ENCODE measurements at regions not wholly inside any gene's neighbourhood (a gene's known extent, or its start where the extent isn't known, plus 50 kb on each side); places are given as distances from the start of the nearest gene placed in this dataset.

- no peak for TF ChIP-seq CTCF (conservative IDR thresholded peaks at IDR 0.05; ENCODE audit: low read depth, low read length)
- TF ChIP-seq EZH2 (IDR thresholded peaks at IDR 0.05; ENCODE audit: borderline replicate concordance, low read depth, low read length, poor library complexity, severe bottlenecking) = no peak
Observed at GRCh38 chr2:118689456-118689855, 158.0 kb downstream of the EN1 start.

All from A673 (cell line).